GM23248 (cell line): ENCODE measurements at regions not wholly inside any gene's neighbourhood (a gene's known extent, or its start where the extent isn't known, plus 50 kb on each side); places are given as distances from the start of the nearest gene placed in this dataset.

ENCODE experiments used
- DNase-seq: peaks from one replicate; pipeline ENCODE4 v3.0.0-alpha.2; 2015
- H2AFZ ChIP-seq: fragments of 200-600 bp; sonication (generic); 2 replicates; pipeline ENCODE4 v1.6.1; 2016; ENCODE audit warnings: antibody characterized with exemption
- H3F3A ChIP-seq: fragments of 200-600 bp; sonication (generic); 2 replicates; pipeline ENCODE4 v1.6.1; 2016; ENCODE audit warnings: mild to moderate bottlenecking, antibody characterized with exemption, mixed run types; ENCODE audit not compliant: insufficient read depth
- H3K27ac ChIP-seq: fragments of 200-600 bp; sonication (generic); 2 replicates; pipeline ENCODE4 v1.5.1; 2016; ENCODE audit warnings: mild to moderate bottlenecking
- H3K27me3 ChIP-seq: fragments of 200-600 bp; sonication (generic); replicated peaks from 2 replicates; pipeline ENCODE4 v1.6.1; 2016; ENCODE audit warnings: mild to moderate bottlenecking; ENCODE audit not compliant: insufficient read depth
- H3K36me3 ChIP-seq: fragments of 200-600 bp; sonication (generic); 2 replicates; pipeline ENCODE4 v1.6.1; 2016; ENCODE audit warnings: low read depth, mild to moderate bottlenecking
- H3K4me1 ChIP-seq: fragments of 200-600 bp; sonication (generic); 2 replicates; pipeline ENCODE4 v1.6.1; 2016; ENCODE audit warnings: mild to moderate bottlenecking; ENCODE audit not compliant: insufficient read depth
- H3K4me2 ChIP-seq: fragments of 200-600 bp; sonication (generic); one replicate; pipeline ENCODE4 v1.6.1; 2016; ENCODE audit warnings: mild to moderate bottlenecking; ENCODE audit not compliant: unreplicated experiment
- H3K4me3 ChIP-seq: fragments of 200-600 bp; sonication (generic); 2 replicates; pipeline ENCODE4 v1.5.1; 2016; ENCODE audit warnings: mild to moderate bottlenecking
- H3K79me2 ChIP-seq: fragments of 200-600 bp; sonication (generic); 2 replicates; pipeline ENCODE4 v1.6.1; 2016; ENCODE audit warnings: mild to moderate bottlenecking; ENCODE audit not compliant: insufficient read depth
- H3K9ac ChIP-seq: fragments of 200-600 bp; sonication (generic); 2 replicates; pipeline ENCODE4 v1.6.1; 2016; ENCODE audit warnings: mild to moderate bottlenecking
- H3K9me2 ChIP-seq: fragments of 200-600 bp; sonication (generic); 2 replicates; pipeline ENCODE4 v1.6.1; 2016; ENCODE audit warnings: mixed run types, mild to moderate bottlenecking, moderate library complexity; ENCODE audit not compliant: insufficient read depth
- H3K9me3 ChIP-seq: fragments of 200-600 bp; sonication (generic); one replicate; pipeline ENCODE4 v1.6.1; 2017; ENCODE audit warnings: low read depth
- H4K20me1 ChIP-seq: fragments of 200-600 bp; sonication (generic); 2 replicates; pipeline ENCODE4 v1.6.0; 2016; ENCODE audit not compliant: insufficient read depth
- EZH2 ChIP-seq: fragments of 200-600 bp; sonication (generic); IDR thresholded peaks from 2 replicates; pipeline ENCODE4 v1.6.1; 2018; ENCODE audit warnings: antibody characterized with exemption, mild to moderate bottlenecking; ENCODE audit not compliant: insufficient read depth, poor library complexity, severe bottlenecking
- EZH2phosphoT487 ChIP-seq: fragments of 200-600 bp; sonication (generic); IDR thresholded peaks from 2 replicates; pipeline ENCODE4 v1.6.1; 2018; ENCODE audit warnings: antibody characterized with exemption, moderate library complexity, mild to moderate bottlenecking, low read depth; ENCODE audit not compliant: insufficient read depth
- WGBS, 2 experiments: methylation state at CpG; one replicate each; pipeline ENCODE4 v1.1.6; 2015 to 2017; ENCODE audit warnings: low lambda C conversion rate in 2 of 2, low coverage in 1 of 2; ENCODE audit errors: missing lambda C conversion rate in 2 of 2; 5-methylcytosine and 5-hydroxymethylcytosine counted together
- in situ Hi-C: fragments of 300-500 bp; cut with MboI; formaldehyde crosslinking; loops from 2 replicates; pipeline ENCODE4 v1.15.0; 2020

DNA sequence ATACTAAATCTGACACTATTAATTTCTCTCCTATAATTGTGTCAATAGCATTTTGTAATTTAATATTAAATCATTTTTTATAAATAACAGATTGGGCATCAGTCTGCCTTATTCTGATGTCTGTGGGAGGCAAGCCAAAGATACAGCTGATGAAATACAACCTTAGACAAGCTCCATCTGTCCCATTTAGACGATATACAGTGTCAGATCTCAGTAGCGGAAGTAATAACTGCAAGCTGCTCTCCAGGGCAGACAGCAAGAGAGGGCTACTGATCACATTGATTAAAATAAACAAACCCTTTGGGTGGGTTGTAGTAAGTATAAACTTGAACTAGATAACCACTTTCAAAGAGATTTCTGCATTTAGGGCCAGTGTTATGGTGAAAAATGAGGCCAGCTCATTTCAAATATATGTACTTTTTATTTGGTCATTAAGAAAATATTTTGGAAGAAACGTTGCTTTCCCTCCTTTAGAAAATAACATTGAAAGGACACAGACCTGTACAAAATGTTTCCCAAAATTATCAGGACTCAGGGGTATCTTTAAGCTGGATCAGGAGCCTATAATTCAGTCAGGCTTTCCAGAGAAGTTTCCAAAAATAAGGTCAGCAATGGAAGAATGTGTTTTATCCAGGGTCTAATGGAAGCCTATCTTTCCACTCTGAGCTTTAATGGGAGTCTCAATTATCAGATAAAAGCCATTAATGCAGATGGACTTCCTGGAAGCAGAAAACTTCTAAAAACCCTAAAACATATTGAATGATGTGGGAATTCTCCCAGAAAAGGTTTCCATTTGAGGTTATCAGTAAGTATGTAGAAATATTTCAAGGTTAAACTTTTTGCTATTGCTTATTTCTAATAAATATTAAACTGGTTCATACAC, 1028.8 kb upstream of the IGFBP7 start:
- no peaks in the 10 kb centered on the region for H3K9me2 ChIP-seq
- WGBS, 2 experiments = 10 to 14% methylated on average over 3 of the region's 3 CpGs
- no peak overlapping the region for H3K27ac ChIP-seq
- no peaks in the 10 kb centered on the region for H3K9me3 ChIP-seq
- TF ChIP-seq EZH2 = no peak
- no peak for TF ChIP-seq EZH2phosphoT487
- no peaks in the 10 kb centered on the region for H3K4me1 ChIP-seq
- no peaks in the 10 kb centered on the region for H3F3A ChIP-seq
- no peak overlapping the region for H2AFZ ChIP-seq
- H3K9ac ChIP-seq = no peak overlapping the region
- H3K4me2 ChIP-seq = no peak overlapping the region
- H3K79me2 ChIP-seq = no peaks in the 10 kb centered on the region
- no peaks in the 10 kb centered on the region for H3K36me3 ChIP-seq
- no peaks in the 10 kb centered on the region for H3K27me3 ChIP-seq
- in situ Hi-C loops = no loop called here
- no peak for DNase-seq
- no peak overlapping the region for H3K4me3 ChIP-seq
- no peaks in the 10 kb centered on the region for H4K20me1 ChIP-seq

DNA sequence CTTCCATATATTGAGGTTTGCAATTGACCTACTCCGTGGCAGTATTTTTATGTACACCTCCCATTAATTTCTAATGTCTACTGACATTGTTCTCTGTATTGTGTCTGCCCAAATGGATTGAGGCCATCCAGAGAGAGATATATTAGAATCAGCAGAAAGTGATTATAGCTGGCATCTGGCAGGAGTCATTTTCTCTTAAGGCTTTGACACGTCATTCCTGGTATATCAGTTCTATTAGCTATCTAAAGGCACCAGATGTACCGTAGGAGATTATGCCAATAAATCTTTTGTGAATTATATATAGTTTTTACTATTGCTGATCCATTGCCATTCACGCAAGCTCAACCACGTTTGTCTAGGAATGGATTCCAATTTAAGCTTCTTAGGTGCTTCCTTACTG, 1026.4 kb upstream of the IGFBP7 start:
- H3K27me3 ChIP-seq = no peaks in the 10 kb centered on the region
- no peak overlapping the region for H3K4me3 ChIP-seq
- no peaks in the 10 kb centered on the region for H3K79me2 ChIP-seq
- H2AFZ ChIP-seq = no peak overlapping the region
- H3K36me3 ChIP-seq = no peaks in the 10 kb centered on the region
- H3K4me1 ChIP-seq = no peaks in the 10 kb centered on the region
- in situ Hi-C loops = no loop called here
- no peak overlapping the region for H3K9ac ChIP-seq
- no peaks in the 10 kb centered on the region for H3K9me3 ChIP-seq
- H3K4me2 ChIP-seq = no peak overlapping the region
- H3K9me2 ChIP-seq = no peaks in the 10 kb centered on the region
- DNase-seq = no peak
- H3K27ac ChIP-seq = no peak overlapping the region
- no peaks in the 10 kb centered on the region for H4K20me1 ChIP-seq
- no peaks in the 10 kb centered on the region for H3F3A ChIP-seq
- TF ChIP-seq EZH2phosphoT487 (no peak), EZH2 (no peak)
- WGBS, 2 experiments = 8 to 9% methylated on average over 5 of the region's 5 CpGs

DNA sequence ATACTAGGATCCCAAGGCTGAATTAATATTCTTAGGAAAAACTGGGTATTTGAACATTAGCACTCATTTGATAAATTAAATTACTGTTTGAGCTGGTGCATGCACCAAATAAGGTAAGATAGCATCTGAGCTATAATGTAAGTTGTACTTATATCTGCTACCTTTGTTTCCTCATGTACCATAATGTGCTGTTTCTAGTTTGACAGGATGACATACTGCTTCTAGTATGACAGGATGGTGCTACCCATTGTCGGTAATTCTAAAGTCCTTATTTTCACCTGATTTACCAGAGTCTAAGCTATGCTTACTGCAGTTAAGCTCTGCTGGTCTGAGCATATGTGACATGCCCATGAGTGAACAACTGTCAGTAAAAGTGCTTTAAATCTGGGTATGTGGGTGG, 1017.5 kb upstream of the IGFBP7 start:
- DNase-seq = no peak
- Histone ChIP-seq H3K4me3 (no peak overlapping the region), H4K20me1 (no peaks in the 10 kb centered on the region), H3K4me2 (no peak overlapping the region), H2AFZ (no peak overlapping the region), H3K27me3 (no peaks in the 10 kb centered on the region), H3F3A (no peaks in the 10 kb centered on the region), H3K79me2 (no peaks in the 10 kb centered on the region), H3K9ac (no peak overlapping the region), H3K27ac (no peak overlapping the region), H3K9me3 (no peaks in the 10 kb centered on the region), H3K9me2 (no peaks in the 10 kb centered on the region), H3K36me3 (no peaks in the 10 kb centered on the region), H3K4me1 (no peaks in the 10 kb centered on the region)
- 38 to 62% methylated on average over 1 of the region's 1 CpG for WGBS, 2 experiments
- in situ Hi-C loops = no loop called here
- TF ChIP-seq EZH2 (no peak), EZH2phosphoT487 (no peak)

DNA sequence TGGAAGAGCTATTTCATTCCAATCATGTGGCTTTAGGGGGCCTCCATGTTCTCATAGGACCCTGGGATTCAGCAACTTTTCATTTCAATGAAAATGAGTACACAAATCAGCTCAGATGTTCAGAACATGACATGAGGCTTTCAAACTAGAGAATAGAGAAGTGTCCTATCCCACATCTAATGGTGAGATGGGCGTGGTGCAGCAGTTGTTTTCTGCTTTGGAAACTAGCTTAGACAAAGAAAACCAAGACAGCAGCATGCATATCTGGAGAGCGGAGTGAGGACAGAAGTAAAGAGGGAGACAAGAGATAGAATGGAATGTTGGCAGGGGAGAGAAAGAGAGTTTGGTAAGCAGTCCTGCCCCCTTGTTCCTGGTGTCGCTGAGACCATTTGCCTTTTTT, 1009.1 kb upstream of the IGFBP7 start:
- TF ChIP-seq EZH2phosphoT487 (no peak), EZH2 (no peak)
- no peak for DNase-seq
- no peaks in the 10 kb centered on the region for H3K79me2 ChIP-seq
- no peak overlapping the region for H3K27ac ChIP-seq
- no peak overlapping the region for H2AFZ ChIP-seq
- no peak overlapping the region for H3K4me3 ChIP-seq
- H3F3A ChIP-seq = no peaks in the 10 kb centered on the region
- H3K4me2 ChIP-seq = no peak overlapping the region
- H3K9ac ChIP-seq = no peak overlapping the region
- H3K9me3 ChIP-seq = no peaks in the 10 kb centered on the region
- H3K9me2 ChIP-seq = no peaks in the 10 kb centered on the region
- no peaks in the 10 kb centered on the region for H3K36me3 ChIP-seq
- H4K20me1 ChIP-seq = no peaks in the 10 kb centered on the region
- no peaks in the 10 kb centered on the region for H3K4me1 ChIP-seq
- H3K27me3 ChIP-seq = no peaks in the 10 kb centered on the region
- WGBS, 2 experiments = 30 to 34% methylated on average over 3 of the region's 3 CpGs
- in situ Hi-C loops = no loop called here
